Epithelial cell of proximal tubule (primary cell): ENCODE measurements at regions not wholly inside any gene's neighbourhood (a gene's known extent, or its start where the extent isn't known, plus 50 kb on each side); places are given as distances from the start of the nearest gene placed in this dataset.
A peak's percentile ranks its signal among the peaks of the same experiment; 100 is the strongest.
"Not testable (repeated sequence)": the region's sequence is repeated elsewhere in the genome, so short reads cannot be mapped to it uniquely, and the experiment has no call there.

Source experiments
- DNase-seq: peaks from one replicate; pipeline ENCODE4 v3.0.0-alpha.2; 2011; ENCODE audit warnings: low read depth
- H3K4me3 ChIP-seq: 2 replicates; pipeline ENCODE4 v1.5.1; 2011; ENCODE audit warnings: low read depth, mild to moderate bottlenecking, low read length
- CTCF ChIP-seq: conservative IDR thresholded peaks from 2 replicates; pipeline ENCODE4 v1.5.1; 2012; ENCODE audit warnings: low read depth, mild to moderate bottlenecking, low read length

GRCh38 chr10:111323389-111323966 is 246.6 kb downstream of the ADRA2A start:
- TF ChIP-seq CTCF = peak; percentile 24
- H3K4me3 ChIP-seq = no peak overlapping the region
- no peak for DNase-seq

GRCh38 chr10:111332174-111332573 is 255.3 kb downstream of the ADRA2A start:
- not testable (repeated sequence) for DNase-seq, H3K4me3 ChIP-seq

GRCh38 chr10:111335826-111336225 is 259.0 kb downstream of the ADRA2A start:
- no peak for DNase-seq
- no peak for TF ChIP-seq CTCF
- H3K4me3 ChIP-seq = no peak overlapping the region

- no peak for DNase-seq
- H3K4me3 ChIP-seq = no peak overlapping the region
- no peak for TF ChIP-seq CTCF
Observed at GRCh38 chr10:111338035-111338434, 261.2 kb downstream of the ADRA2A start.

GRCh38 chr10:111338805-111339204 is 262.0 kb downstream of the ADRA2A start:
- H3K4me3 ChIP-seq = no peak overlapping the region
- TF ChIP-seq CTCF = no peak
- no peak for DNase-seq

- TF ChIP-seq CTCF = peak; percentile 36
- no peak overlapping the region for H3K4me3 ChIP-seq
- no peak for DNase-seq
Observed at GRCh38 chr10:111344804-111345203, 268.0 kb downstream of the ADRA2A start.

GRCh38 chr10:111347386-111348013 is 270.7 kb downstream of the ADRA2A start:
- no peak for DNase-seq
- TF ChIP-seq CTCF = no peak

More at GRCh38 chr10:111347386-111348013, 270.7 kb downstream of the ADRA2A start:
- H3K4me3 ChIP-seq = no peak overlapping the region
